22Rv1 (cell line): ENCODE measurements at regions not wholly inside any gene's neighbourhood (a gene's known extent, or its start where the extent isn't known, plus 50 kb on each side); places are given as distances from the start of the nearest gene placed in this dataset.

Experiments used
- CTCF ChIP-seq: fragments of 450-650 bp; IDR thresholded peaks from 2 replicates; pipeline ENCODE4 v1.5.1; 2017; ENCODE audit warnings: mild to moderate bottlenecking
- ZFX ChIP-seq: fragments of 450-650 bp; IDR thresholded peaks from 2 replicates; pipeline ENCODE4 v1.6.1; 2017; ENCODE audit warnings: antibody characterized with exemption, borderline replicate concordance

GRCh38 chr13:30123575-30123974, 183.8 kb downstream of the KATNAL1 start:
- TF ChIP-seq CTCF (no peak), ZFX (no peak)
